Mammary epithelial cell (primary cell): ENCODE measurements at regions not wholly inside any gene's neighbourhood (a gene's known extent, or its start where the extent isn't known, plus 50 kb on each side); places are given as distances from the start of the nearest gene placed in this dataset.

Experiments used
- EZH2 ChIP-seq: IDR thresholded peaks from 2 replicates; pipeline ENCODE4 v1.6.1; 2012; ENCODE audit warnings: low read length, inconsistent platforms, borderline replicate concordance
- TF ChIP-seq, protein P1 (sequence below), 2 donors: IDR thresholded peaks in 1 of 2; conservative IDR thresholded peaks in 1 of 2; 2 replicates each; pipeline ENCODE4 v1.5.1; 2011 to 2012; ENCODE audit warnings: inconsistent platforms in 2 of 2, low read length in 2 of 2, mild to moderate bottlenecking in 2 of 2, control low read depth in 1 of 2, low read depth in 1 of 2; ENCODE audit not compliant: insufficient read depth in 1 of 2; ENCODE audit errors: extremely low read depth in 1 of 2

DNA sequence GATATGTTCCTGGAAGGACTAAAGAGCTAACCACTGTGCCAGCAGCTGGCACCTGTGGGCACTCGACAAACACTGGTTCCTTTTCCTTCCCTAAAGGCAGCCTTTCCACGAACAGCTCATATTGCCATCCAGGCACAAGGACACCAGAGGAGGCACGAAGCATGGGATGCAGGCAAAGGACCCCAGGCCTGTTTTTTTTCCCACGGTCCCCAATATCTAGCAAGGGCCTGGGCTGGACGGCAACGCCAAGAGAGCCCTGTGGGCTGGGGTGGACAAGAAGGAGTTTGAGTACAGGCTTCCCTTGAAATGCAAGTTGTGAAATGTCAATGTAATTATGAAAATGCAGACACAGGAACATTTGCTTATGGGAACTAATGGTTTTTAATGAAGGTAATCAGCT is 135.9 kb downstream of the CYP26B1 start:
- TF ChIP-seq, protein P1, sequence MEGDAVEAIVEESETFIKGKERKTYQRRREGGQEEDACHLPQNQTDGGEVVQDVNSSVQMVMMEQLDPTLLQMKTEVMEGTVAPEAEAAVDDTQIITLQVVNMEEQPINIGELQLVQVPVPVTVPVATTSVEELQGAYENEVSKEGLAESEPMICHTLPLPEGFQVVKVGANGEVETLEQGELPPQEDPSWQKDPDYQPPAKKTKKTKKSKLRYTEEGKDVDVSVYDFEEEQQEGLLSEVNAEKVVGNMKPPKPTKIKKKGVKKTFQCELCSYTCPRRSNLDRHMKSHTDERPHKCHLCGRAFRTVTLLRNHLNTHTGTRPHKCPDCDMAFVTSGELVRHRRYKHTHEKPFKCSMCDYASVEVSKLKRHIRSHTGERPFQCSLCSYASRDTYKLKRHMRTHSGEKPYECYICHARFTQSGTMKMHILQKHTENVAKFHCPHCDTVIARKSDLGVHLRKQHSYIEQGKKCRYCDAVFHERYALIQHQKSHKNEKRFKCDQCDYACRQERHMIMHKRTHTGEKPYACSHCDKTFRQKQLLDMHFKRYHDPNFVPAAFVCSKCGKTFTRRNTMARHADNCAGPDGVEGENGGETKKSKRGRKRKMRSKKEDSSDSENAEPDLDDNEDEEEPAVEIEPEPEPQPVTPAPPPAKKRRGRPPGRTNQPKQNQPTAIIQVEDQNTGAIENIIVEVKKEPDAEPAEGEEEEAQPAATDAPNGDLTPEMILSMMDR (conservative IDR thresholded peaks at IDR 0.05 in 1 of 2, IDR thresholded peaks at IDR 0.05 in 1 of 2; ENCODE audit: extremely low read depth in 1 of 2, insufficient read depth in 1 of 2, low read depth in 1 of 2, low read length in 2 of 2), result no peak
- no peak for TF ChIP-seq EZH2
